Lower leg skin (tissue), 3 donors: ENCODE measurements at regions not wholly inside any gene's neighbourhood (a gene's known extent, or its start where the extent isn't known, plus 50 kb on each side); places are given as distances from the start of the nearest gene placed in this dataset.

Experiments
- CTCF ChIP-seq, 3 donors: fragments of 450-650 bp; IDR thresholded peaks; one replicate each; pipeline ENCODE4 v1.5.1; 2016; ENCODE audit warnings: antibody characterized with exemption in 3 of 3, mild to moderate bottlenecking in 3 of 3, moderate library complexity in 2 of 3
- POLR2A ChIP-seq, 2 donors: fragments of 450-650 bp; IDR thresholded peaks; one replicate each; pipeline ENCODE4 v1.6.1; 2016 to 2017; ENCODE audit warnings: antibody characterized with exemption in 2 of 2, mild to moderate bottlenecking in 1 of 2, moderate library complexity in 1 of 2

- TF ChIP-seq CTCF (IDR thresholded peaks at IDR 0.05) (no peak), POLR2A (IDR thresholded peaks at IDR 0.05) (no peak)
Observed at GRCh38 chr12:71000255-71000654, 79.7 kb upstream of the PTPRR start.
